ENCODE measurements at regions not wholly inside any gene's neighbourhood (a gene's known extent, or its start where the extent isn't known, plus 50 kb on each side); places are given as distances from the start of the nearest gene placed in this dataset.

- no peak for TF ChIP-seq CTCF (IDR thresholded peaks at IDR 0.05)
- TF ChIP-seq POLR2A (IDR thresholded peaks at IDR 0.05) = no peak
- no peak for TF ChIP-seq POLR2AphosphoS5 (IDR thresholded peaks at IDR 0.05)
Observed at GRCh38 chr1:20423169-20423795, 62.7 kb downstream of the CAMK2N1 start.

All from suprapubic skin (tissue), 4 donors.